K562 (cell line): ENCODE measurements at regions not wholly inside any gene's neighbourhood (a gene's known extent, or its start where the extent isn't known, plus 50 kb on each side); places are given as distances from the start of the nearest gene placed in this dataset.

ENCODE experiments used
- ATAC-seq: fragments of 200-7000 bp; cut with Tn5 transposase; 3 replicates; pipeline ENCODE4 v1.9.1; 2020; ENCODE audit warnings: moderate library complexity
- BruUV-seq: library from RNA; stranded (reverse); fragments of 400-500 nt; replicated peaks from 2 replicates; lab custom pipeline; 2021; lab: Mats Ljungman, UMichigan
- CTCF ChIA-PET: fragments of 300-600 bp; formaldehyde crosslinking; extraction: SDS; loops from one replicate; lab custom pipeline; 2021; ENCODE audit warnings: low intra/inter-chr PET ratio; lab: Yijun Ruan, JAX
- POLR2A ChIA-PET: fragments of 300-600, 350-650 bp; sonication (Branson Sonifier 250); formaldehyde crosslinking; extraction: SDS; loops from one replicate; lab custom pipeline; 2021; ENCODE audit warnings: antibody characterized with exemption, inconsistent platforms; lab: Yijun Ruan, JAX
- DNase-seq, 4 experiments: peaks; one replicate each; pipeline versions ENCODE4 v3.0.0 to v3.0.0-alpha.2; 2011 to 2018; ENCODE audit warnings: low spot score in 3 of 4, mixed read lengths in 3 of 4; ENCODE audit errors: extremely low read depth in 1 of 4
- FAIRE-seq: peaks from 2 replicates; lab custom pipeline; 2011; peaks lifted over from hg19 to GRCh38; lab: Jason Lieb, UNC
- H2AFZ ChIP-seq: 2 replicates; pipeline ENCODE4 v1.6.0; 2011; ENCODE audit warnings: low read depth, low read length, control low read depth, inconsistent platforms
- H3K27ac ChIP-seq: fragments of 200-600 bp; 3 replicates; pipeline ENCODE4 v1.8.0; 2011; ENCODE audit warnings: low read depth, mild to moderate bottlenecking, control low read depth, inconsistent platforms, low read length, moderate library complexity, mixed read lengths; ENCODE audit errors: extremely low read depth
- H3K27me3 ChIP-seq, 2 experiments: fragments of 300-600 bp in 1 of 2; 2 replicates in 1 of 2; 3 replicates in 1 of 2; pipeline versions ENCODE4 v1.6.0 to v1.8.0; 2011; ENCODE audit warnings: inconsistent platforms in 2 of 2, low read length in 2 of 2, mild to moderate bottlenecking in 1 of 2, mixed read lengths in 1 of 2, moderate library complexity in 1 of 2; ENCODE audit not compliant: control insufficient read depth in 2 of 2, insufficient read depth in 2 of 2
- H3K36me3 ChIP-seq: fragments of 300-600 bp; 3 replicates; pipeline ENCODE4 v1.8.0; 2011; ENCODE audit warnings: mild to moderate bottlenecking, low read length, inconsistent platforms; ENCODE audit not compliant: control insufficient read depth, insufficient read depth
- H3K4me1 ChIP-seq, 2 experiments: fragments of 200-600 bp in 1 of 2; replicated peaks in 1 of 2; 2 replicates in 1 of 2; 3 replicates in 1 of 2; pipeline versions ENCODE4 v1.5.1 to v1.8.0; 2011; ENCODE audit warnings: inconsistent platforms in 2 of 2, low read length in 2 of 2, mild to moderate bottlenecking in 1 of 2, mixed read lengths in 1 of 2, moderate library complexity in 1 of 2; ENCODE audit not compliant: control insufficient read depth in 2 of 2, insufficient read depth in 2 of 2
- H3K4me2 ChIP-seq: 2 replicates; pipeline ENCODE4 v1.6.1; 2011; ENCODE audit warnings: low read length, control low read depth, inconsistent platforms, mixed read lengths; ENCODE audit not compliant: insufficient read depth
- H3K4me3 ChIP-seq: fragments of 200-600 bp; sonication (generic), shearing (Covaris generic); 2 replicates; pipeline ENCODE4 v1.5.1; 2016; ENCODE audit warnings: control low read depth, inconsistent platforms
- H3K79me2 ChIP-seq: fragments of 200-600 bp; 3 replicates; pipeline ENCODE4 v1.8.0; 2011; ENCODE audit warnings: low read length, inconsistent platforms; ENCODE audit not compliant: control insufficient read depth, insufficient read depth
- H3K9ac ChIP-seq, 2 experiments: 2 replicates each; pipeline versions ENCODE4 v1.6.0 to v1.6.1; 2011; ENCODE audit warnings: low read depth in 2 of 2, low read length in 2 of 2, control low read depth in 1 of 2, inconsistent platforms in 1 of 2, mild to moderate bottlenecking in 1 of 2, mixed read lengths in 1 of 2; ENCODE audit not compliant: insufficient read depth in 1 of 2
- H3K9me1 ChIP-seq: one replicate; pipeline ENCODE4 v1.6.0; 2011; ENCODE audit warnings: inconsistent platforms, mild to moderate bottlenecking, low read length, moderate library complexity; ENCODE audit not compliant: control insufficient read depth, insufficient read depth
- H3K9me3 ChIP-seq: replicated peaks from 2 replicates; pipeline ENCODE4 v1.5.1; 2011; ENCODE audit warnings: low read depth, low read length, inconsistent platforms; ENCODE audit not compliant: control insufficient read depth, insufficient read depth
- H4K20me1 ChIP-seq: replicated peaks from 2 replicates; pipeline ENCODE4 v1.6.1; 2011; ENCODE audit warnings: low read length, inconsistent platforms, mixed read lengths; ENCODE audit not compliant: control insufficient read depth, insufficient read depth
- CAMTA2 ChIP-seq: fragments of 250-450 bp; sonication (Bioruptor Pico); conservative IDR thresholded peaks from 2 replicates; pipeline ENCODE4 v1.5.1; 2022
- E2F8 ChIP-seq: fragments of 450-650 bp; IDR thresholded peaks from 2 replicates; pipeline ENCODE4 v1.7.1; 2018; ENCODE audit warnings: mild to moderate bottlenecking, low read depth; ENCODE audit not compliant: partially characterized antibody
- MEIS2 ChIP-seq: fragments of 450-650 bp; IDR thresholded peaks from 2 replicates; pipeline ENCODE4 v1.6.1; 2014; ENCODE audit warnings: mild to moderate bottlenecking; ENCODE audit not compliant: partially characterized antibody
- MYBL2 ChIP-seq, 2 experiments: fragments of 450-650 bp in 1 of 2; sonication (generic) in 1 of 2; formaldehyde crosslinking in 1 of 2; IDR thresholded peaks; 2 replicates each; pipeline versions ENCODE4 v1.6.1 to v1.8.1; 2017 to 2022; ENCODE audit warnings: borderline replicate concordance in 1 of 2, inconsistent platforms in 1 of 2, low read depth in 1 of 2, mild to moderate bottlenecking in 1 of 2, missing genetic modification reagents in 1 of 2, moderate library complexity in 1 of 2
- PBX2 ChIP-seq, 2 experiments: IDR thresholded peaks in 1 of 2; conservative IDR thresholded peaks in 1 of 2; 2 replicates each; pipeline ENCODE4 v1.6.1; 2016; ENCODE audit warnings: low read depth in 2 of 2, mild to moderate bottlenecking in 1 of 2, missing compliant biosample characterization in 1 of 2, missing genetic modification characterization in 1 of 2, moderate library complexity in 1 of 2
- SAFB ChIP-seq: fragments of 200-400 bp; formaldehyde crosslinking; IDR thresholded peaks from 2 replicates; pipeline ENCODE4 v1.6.1; 2017; ENCODE audit warnings: low read depth, low read length, borderline replicate concordance
- SMAD3 ChIP-seq: fragments of 450-650 bp; formaldehyde crosslinking; conservative IDR thresholded peaks from 2 replicates; pipeline ENCODE4 v1.4.0; 2020; ENCODE audit warnings: mild to moderate bottlenecking
- SRSF7 ChIP-seq: fragments of 200-400 bp; formaldehyde crosslinking; optimal IDR thresholded peaks from 2 replicates; pipeline ENCODE3; 2017; ENCODE audit warnings: mild to moderate bottlenecking, low read depth, low read length
- SRSF9 ChIP-seq: fragments of 200-400 bp; formaldehyde crosslinking; IDR thresholded peaks from 2 replicates; pipeline ENCODE4 v1.6.1; 2017; ENCODE audit warnings: low read depth, low read length, borderline replicate concordance
- ZNF280A ChIP-seq: fragments of 450-650 bp; IDR thresholded peaks from 2 replicates; pipeline ENCODE4 v1.6.1; 2018; ENCODE audit warnings: mild to moderate bottlenecking, low read depth; ENCODE audit not compliant: partially characterized antibody
- ZNF511 ChIP-seq: sonication (generic); formaldehyde crosslinking; IDR thresholded peaks from 2 replicates; pipeline ENCODE4 v1.8.0; 2022; ENCODE audit warnings: mild to moderate bottlenecking, missing genetic modification reagents
- ZNF740 ChIP-seq, 3 experiments: fragments of 200-800 bp in 1 of 3; sonication (Bioruptor generic) in 1 of 3; sonication (generic) in 1 of 3; formaldehyde crosslinking in 1 of 3; IDR thresholded peaks; 2 replicates each; pipeline versions ENCODE4 v1.6.1 to v1.8.0; 2016 to 2022; ENCODE audit warnings: mild to moderate bottlenecking in 2 of 3, missing compliant biosample characterization in 2 of 3, missing genetic modification characterization in 2 of 3, missing genetic modification reagents in 1 of 3
- WGBS: fragments of 100-300 bp; shearing (Covaris generic); methylation state at CpG from one replicate; pipeline ENCODE4 v1.1.6; 2016; ENCODE audit warnings: low coverage, mixed read lengths; ENCODE audit not compliant: insufficient coverage; ENCODE audit errors: missing lambda C conversion rate; 5-methylcytosine and 5-hydroxymethylcytosine counted together
- in situ Hi-C: fragments of 300-500 bp; cut with MboI; formaldehyde crosslinking; loops from 4 replicates; pipeline ENCODE4 v1.15.0; 2018; ENCODE audit warnings: inconsistent platforms, mixed read lengths
- intact Hi-C: fragments of 100-400 bp; cut with micrococcal nuclease; formaldehyde crosslinking; loops from 2 replicates; pipeline ENCODE4 v1.14.2; 2022

- H3K9ac ChIP-seq, result no peak overlapping the region
- intact Hi-C loops (no loop called here), in situ Hi-C loops (no loop called here)
- POLR2A ChIA-PET, result no interaction called here
- DNase-seq (no peak), ATAC-seq (no peak), FAIRE-seq (no peak)
- no peak overlapping the region for H2AFZ ChIP-seq
- no peak overlapping the region for H3K4me3 ChIP-seq
- H4K20me1 ChIP-seq, result no peaks in the 10 kb centered on the region
- no peaks in the 10 kb centered on the region for H3K9me3 ChIP-seq
- CTCF ChIA-PET, result no interaction called here
- no peaks in the 10 kb centered on the region for H3K27me3 ChIP-seq
- no peaks in the 10 kb centered on the region for H3K36me3 ChIP-seq
- 8% methylated on average over 2 of the region's 4 CpGs for WGBS
- no peak overlapping the region for H3K4me2 ChIP-seq
- no peak overlapping the region for H3K27ac ChIP-seq
- BruUV-seq, result no TSS peak
- H3K79me2 ChIP-seq, result no peaks in the 10 kb centered on the region
- no peaks in the 10 kb centered on the region for H3K9me1 ChIP-seq
- peaks cover 0 to 13% of the 10 kb centered on the region in 2 experiments; a peak in 2 of 5 replicates for H3K4me1 ChIP-seq
- no peak for TF ChIP-seq ZNF511
- no peak for TF ChIP-seq SRSF9
- no peak for TF ChIP-seq E2F8
- no peak for TF ChIP-seq SRSF7
- no peak for TF ChIP-seq CAMTA2 (CRISPR knock-in tag)
- TF ChIP-seq MEIS2, result no peak
- TF ChIP-seq ZNF280A, result no peak
- TF ChIP-seq SAFB, result no peak
- TF ChIP-seq ZNF740 (CRISPR knock-in tag; IDR thresholded peaks at IDR 0.05), result no peak
- TF ChIP-seq ZNF740 (tag; IDR thresholded peaks at IDR 0.05), result no peak
- TF ChIP-seq SMAD3 (CRISPR knock-in tag), result no peak
- TF ChIP-seq PBX2 (CRISPR knock-in tag; IDR thresholded peaks at IDR 0.05; ENCODE audit: low read depth), result no peak
- no peak for TF ChIP-seq PBX2 (tag; conservative IDR thresholded peaks at IDR 0.05; ENCODE audit: low read depth)
- TF ChIP-seq MYBL2 (IDR thresholded peaks at IDR 0.05; ENCODE audit: low read depth), result no peak
- no peak for TF ChIP-seq MYBL2 (CRISPR knock-in tag; IDR thresholded peaks at IDR 0.05; ENCODE audit: borderline replicate concordance)
These were observed 64.7 kb downstream of the TMEM121 start for GRCh38 chr14:105591052-105591451.
